ENCODE measurements at regions not wholly inside any gene's neighbourhood (a gene's known extent, or its start where the extent isn't known, plus 50 kb on each side); places are given as distances from the start of the nearest gene placed in this dataset.

- no peak overlapping the region for H3K4me3 ChIP-seq (ENCODE audit: low read depth, low read length)
- TF ChIP-seq CTCF (conservative IDR thresholded peaks at IDR 0.05; ENCODE audit: low read depth, low read length), result no peak
- no peak for DNase-seq (ENCODE audit: low read depth)
These were observed 207.1 kb upstream of the MEX3C start for GRCh38 chr18:51404620-51405019.

DNA sequence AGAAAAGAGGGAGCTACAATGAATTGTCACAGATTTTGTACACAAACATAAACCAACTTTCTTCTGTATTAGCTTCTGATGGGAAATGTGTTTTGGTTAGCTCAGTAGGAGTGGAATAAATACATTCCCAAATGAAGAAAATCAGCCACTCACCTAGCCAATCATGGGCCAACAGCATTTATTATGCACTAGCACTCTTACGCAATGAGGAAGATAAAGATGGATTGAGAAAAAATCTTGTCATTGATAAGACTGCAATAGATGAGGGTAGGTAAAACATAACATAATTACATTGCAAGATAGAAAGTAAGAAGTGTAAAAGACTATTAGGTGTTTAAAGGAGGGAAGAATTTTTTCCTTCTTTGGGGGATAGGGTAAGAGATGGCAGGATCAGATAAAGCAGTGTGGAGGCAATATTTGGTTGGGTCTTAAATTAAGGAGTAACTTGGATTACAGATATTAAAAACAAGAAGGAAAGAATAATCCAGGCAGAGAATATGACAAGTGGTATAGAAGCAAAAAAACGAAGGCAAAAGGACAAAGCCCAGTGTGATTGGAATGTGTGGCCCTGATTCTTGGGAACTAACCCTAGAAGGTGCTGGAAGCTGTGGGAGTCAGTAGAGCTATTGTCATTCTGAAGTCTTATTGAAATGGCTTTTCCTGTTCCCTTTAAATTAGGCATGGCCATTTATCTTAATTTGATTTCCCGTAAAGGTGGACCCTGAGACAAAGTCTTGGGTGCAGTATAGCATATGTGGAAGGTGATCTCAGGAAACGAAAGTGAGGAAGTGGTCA, 208.4 kb upstream of the MEX3C start:
- no peak for DNase-seq (ENCODE audit: low read depth)
- H3K4me3 ChIP-seq (ENCODE audit: low read depth, low read length), result no peak overlapping the region
- no peak for TF ChIP-seq CTCF (conservative IDR thresholded peaks at IDR 0.05; ENCODE audit: low read depth, low read length)

DNA sequence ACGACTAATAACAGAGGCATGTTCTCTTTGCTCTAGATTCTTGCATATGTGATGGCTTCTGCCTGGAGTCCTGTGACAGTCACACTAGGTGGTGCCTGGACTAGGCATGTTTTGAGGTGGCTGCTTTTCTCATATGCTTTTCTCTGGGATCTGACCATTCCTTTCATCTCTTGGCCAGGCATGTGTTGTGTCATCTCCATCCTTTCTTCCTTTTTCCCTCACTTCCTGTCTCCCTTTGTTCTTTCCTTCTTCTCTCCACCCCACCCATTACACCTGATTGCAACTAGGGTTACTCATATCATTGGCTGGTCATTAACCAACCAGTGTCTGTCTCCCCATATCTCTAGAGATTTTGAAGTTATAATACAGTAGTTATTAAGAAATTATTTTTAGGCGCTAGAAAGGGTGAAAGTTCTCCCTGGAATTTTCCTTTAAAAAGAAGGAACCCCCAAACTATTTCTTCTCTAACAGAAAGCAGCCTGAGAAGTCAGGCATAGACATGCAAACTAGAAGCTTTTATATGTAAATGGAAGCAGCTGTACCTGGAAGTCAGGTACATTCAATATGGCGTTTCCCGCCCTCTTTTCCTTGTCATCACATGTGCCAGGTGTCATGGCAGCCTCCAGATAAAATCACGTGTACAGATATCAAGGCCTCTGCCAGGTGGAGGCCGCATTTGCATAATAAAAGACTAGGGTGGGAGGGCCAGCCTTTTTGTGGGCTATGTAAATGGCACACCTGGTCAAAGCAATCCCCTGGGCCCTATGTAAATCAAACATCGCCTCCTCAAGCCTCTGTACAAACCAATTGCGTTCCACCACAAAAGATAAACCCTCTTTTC, 220.4 kb upstream of the MEX3C start:
- H3K4me3 ChIP-seq (ENCODE audit: low read depth, low read length), result no peak overlapping the region
- TF ChIP-seq CTCF (conservative IDR thresholded peaks at IDR 0.05; ENCODE audit: low read depth, low read length), result no peak
- DNase-seq (ENCODE audit: low read depth), result no peak

GRCh38 chr18:51425475-51425874, 228.0 kb upstream of the MEX3C start:
- no peak for TF ChIP-seq CTCF (conservative IDR thresholded peaks at IDR 0.05; ENCODE audit: low read depth, low read length)
- no peak overlapping the region for H3K4me3 ChIP-seq (ENCODE audit: low read depth, low read length)
- DNase-seq (ENCODE audit: low read depth), result no peak

DNA sequence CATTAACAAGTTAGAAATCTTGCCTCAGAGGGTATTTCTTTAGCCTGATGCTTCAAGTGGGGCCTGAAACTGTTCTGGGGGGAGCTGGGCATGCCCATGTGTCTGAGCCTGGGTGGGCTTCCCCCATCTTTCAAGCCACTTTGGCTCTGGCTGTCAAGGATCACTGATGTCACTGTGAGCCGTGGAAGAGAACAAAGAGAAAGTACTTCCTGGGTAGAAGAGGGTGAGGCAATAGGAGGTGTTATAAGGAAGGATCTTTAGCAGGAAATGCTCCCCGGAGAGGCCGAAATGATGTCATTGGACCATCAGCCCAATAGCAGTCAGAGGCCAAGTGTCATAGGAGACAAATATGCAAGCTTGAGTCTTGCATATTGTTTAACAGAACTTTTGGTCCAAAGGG, 228.4 kb upstream of the MEX3C start:
- no peak for TF ChIP-seq CTCF (conservative IDR thresholded peaks at IDR 0.05; ENCODE audit: low read depth, low read length)
- DNase-seq (ENCODE audit: low read depth), result no peak
- H3K4me3 ChIP-seq (ENCODE audit: low read depth, low read length), result no peak overlapping the region

DNA sequence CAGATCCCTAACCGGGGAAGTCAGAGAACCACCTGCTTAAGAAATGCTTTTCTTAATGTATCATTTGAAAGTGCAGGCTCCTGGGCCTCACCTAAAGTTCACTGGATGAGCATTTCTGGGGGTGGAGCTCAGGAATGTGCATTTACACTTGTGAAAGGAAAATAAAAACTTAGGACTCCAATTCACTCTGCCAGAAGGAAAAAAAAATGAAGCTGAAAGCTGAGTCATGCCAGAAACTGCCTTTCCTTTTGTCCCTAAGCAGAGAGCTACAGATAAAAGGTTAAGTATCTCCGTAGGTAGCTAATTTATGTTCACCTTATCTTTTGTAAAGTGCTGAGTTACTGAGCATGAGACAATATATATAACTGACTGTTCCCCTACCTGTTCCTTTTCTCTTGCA, 229.5 kb upstream of the MEX3C start:
- DNase-seq (ENCODE audit: low read depth), result no peak
- no peak for TF ChIP-seq CTCF (conservative IDR thresholded peaks at IDR 0.05; ENCODE audit: low read depth, low read length)
- no peak overlapping the region for H3K4me3 ChIP-seq (ENCODE audit: low read depth, low read length)

Data from epithelial cell of proximal tubule (primary cell).